MCF 10A (cell line): ENCODE measurements at regions not wholly inside any gene's neighbourhood (a gene's known extent, or its start where the extent isn't known, plus 50 kb on each side); places are given as distances from the start of the nearest gene placed in this dataset.

ENCODE experiments used
- BruUV-seq: library from RNA; stranded (reverse); fragments of 400-500 nt; replicated peaks from 2 replicates; lab custom pipeline; 2021; lab: Mats Ljungman, UMichigan
- CTCF ChIA-PET: fragments of 300-600 bp; sonication (Branson Sonifier 250); formaldehyde crosslinking; extraction: SDS; loops from one replicate; lab custom pipeline; 2021; ENCODE audit warnings: antibody characterized with exemption, inconsistent platforms; lab: Yijun Ruan, JAX
- POLR2A ChIA-PET: fragments of 300-600, 350-650 bp; sonication (Branson Sonifier 250); formaldehyde crosslinking; extraction: SDS; loops from one replicate; lab custom pipeline; 2020; ENCODE audit warnings: antibody characterized with exemption, inconsistent platforms; lab: Yijun Ruan, JAX
- DNase-seq: peaks from one replicate; pipeline ENCODE4 v3.0.0-alpha.2; 2018; ENCODE audit not compliant: unreplicated experiment
- H3K27ac Mint-ChIP-seq: one replicate; pipeline ENCODE4 v1.8.0; 2022; ENCODE audit warnings: mild to moderate bottlenecking, low read depth, mixed read lengths; ENCODE audit not compliant: unreplicated experiment
- H3K27me3 Mint-ChIP-seq: one replicate; pipeline ENCODE4 v1.8.0; 2022; ENCODE audit warnings: mixed read lengths; ENCODE audit not compliant: insufficient read depth, unreplicated experiment
- H3K36me3 Mint-ChIP-seq: one replicate; pipeline ENCODE4 v1.8.0; 2022; ENCODE audit warnings: mild to moderate bottlenecking, moderate library complexity, mixed read lengths; ENCODE audit not compliant: insufficient read depth, unreplicated experiment
- H3K4me1 Mint-ChIP-seq: one replicate; pipeline ENCODE4 v1.8.0; 2022; ENCODE audit warnings: mixed read lengths; ENCODE audit not compliant: insufficient read depth, unreplicated experiment
- H3K4me3 Mint-ChIP-seq: one replicate; pipeline ENCODE4 v1.8.0; 2022; ENCODE audit warnings: mild to moderate bottlenecking, moderate library complexity, mixed read lengths; ENCODE audit not compliant: unreplicated experiment
- H3K9me3 Mint-ChIP-seq: one replicate; pipeline ENCODE4 v1.8.0; 2022; ENCODE audit warnings: mixed read lengths; ENCODE audit not compliant: unreplicated experiment
- CTCF ChIP-seq: fragments of 200-600 bp; IDR thresholded peaks from one replicate; pipeline ENCODE4 v1.8.0; 2022; ENCODE audit warnings: antibody characterized with exemption, mild to moderate bottlenecking; ENCODE audit not compliant: unreplicated experiment
- intact Hi-C: fragments of 100-400 bp; cut with micrococcal nuclease; formaldehyde crosslinking; loops from 2 replicates; pipeline ENCODE4 v1.14.1; 2022

GRCh38 chr4:55763996-55764395 lies 55.6 kb upstream of the EXOC1L start:
- intact Hi-C loops, result no loop called here
- no peak for DNase-seq
- CTCF ChIA-PET, result no interaction called here
- H3K4me3 Mint-ChIP-seq, result no peak overlapping the region
- BruUV-seq, result no TSS peak
- no peak overlapping the region for H3K27ac Mint-ChIP-seq
- POLR2A ChIA-PET, result no interaction called here
- H3K36me3 Mint-ChIP-seq, result no peaks in the 10 kb centered on the region
- no peaks in the 10 kb centered on the region for H3K27me3 Mint-ChIP-seq
- TF ChIP-seq CTCF, result no peak
- no peaks in the 10 kb centered on the region for H3K9me3 Mint-ChIP-seq
- peaks cover 5% of the 10 kb centered on the region for H3K4me1 Mint-ChIP-seq

GRCh38 chr4:55765070-55765469 lies 54.5 kb upstream of the EXOC1L start:
- no peaks in the 10 kb centered on the region for H3K36me3 Mint-ChIP-seq
- POLR2A ChIA-PET, result no interaction called here
- intact Hi-C loops, result no loop called here

GRCh38 chr4:55768291-55768690 lies 51.3 kb upstream of the EXOC1L start:
- ChIA-PET CTCF (no interaction called here), POLR2A (no interaction called here)
- peak; percentile 86 for DNase-seq
- H3K36me3 Mint-ChIP-seq, result no peaks in the 10 kb centered on the region
- H3K4me1 Mint-ChIP-seq, result peaks cover 5% of the 10 kb centered on the region
- H3K9me3 Mint-ChIP-seq, result no peaks in the 10 kb centered on the region
- H3K27me3 Mint-ChIP-seq, result no peaks in the 10 kb centered on the region
- BruUV-seq, result no TSS peak
- no peak overlapping the region for H3K27ac Mint-ChIP-seq
- TF ChIP-seq CTCF, result no peak
- H3K4me3 Mint-ChIP-seq, result no peak overlapping the region
- intact Hi-C loops, result no loop called here

More at GRCh38 chr4:55765070-55765469, 54.5 kb upstream of the EXOC1L start:
- Mint-ChIP-seq H3K9me3 (no peaks in the 10 kb centered on the region), H3K4me3 (no peak overlapping the region), H3K4me1 (peaks cover 5% of the 10 kb centered on the region), H3K27ac (no peak overlapping the region), H3K27me3 (no peaks in the 10 kb centered on the region)
- DNase-seq, result no peak
- TF ChIP-seq CTCF, result no peak
- CTCF ChIA-PET, result no interaction called here
- BruUV-seq, result no TSS peak
